SH-SY5Y (cell line): ENCODE measurements at regions not wholly inside any gene's neighbourhood (a gene's known extent, or its start where the extent isn't known, plus 50 kb on each side); places are given as distances from the start of the nearest gene placed in this dataset.

Experiments used
- GATA2 ChIP-seq: IDR thresholded peaks from 2 replicates; pipeline ENCODE4 v1.6.1; 2011; ENCODE audit warnings: mild to moderate bottlenecking, low read depth, low read length
- GATA3 ChIP-seq: IDR thresholded peaks from 2 replicates; pipeline ENCODE4 v1.6.1; 2011; ENCODE audit warnings: low read depth, mild to moderate bottlenecking, low read length, moderate library complexity

- TF ChIP-seq GATA2 (no peak), GATA3 (no peak)
Measured at GRCh38 chr3:18234717-18235335, 190.3 kb downstream of the SATB1 start.
